Heart right ventricle (tissue), 16 donors: ENCODE measurements at regions not wholly inside any gene's neighbourhood (a gene's known extent, or its start where the extent isn't known, plus 50 kb on each side); places are given as distances from the start of the nearest gene placed in this dataset.

Experiments used
- ATAC-seq, 8 donors: fragments of 200-7000 bp; cut with Tn5 transposase; one replicate each; pipeline ENCODE4 v1.9.1; 2020; ENCODE audit warnings: mild to moderate bottlenecking in 8 of 8, moderate library complexity in 8 of 8, moderate number of reproducible peaks in 1 of 8
- DNase-seq, 2 donors: peaks; one replicate each; pipeline ENCODE4 v3.0.0-alpha.2; 2020
- H3K27ac ChIP-seq, 10 donors: fragments of 200-600 bp; sonication (generic) in 2 of 10; one replicate each; pipeline versions ENCODE4 v1.5.0 to v1.8.0; 2020 to 2022; ENCODE audit warnings: mild to moderate bottlenecking in 3 of 10
- H3K27me3 ChIP-seq, 7 donors: fragments of 200-600 bp; one replicate each; pipeline ENCODE4 v1.8.0; 2021 to 2022; ENCODE audit warnings: mild to moderate bottlenecking in 2 of 7
- H3K36me3 ChIP-seq, 9 donors: fragments of 200-600 bp; sonication (generic) in 1 of 9; one replicate each; pipeline versions ENCODE4 v1.5.0 to v1.8.0; 2020 to 2022; ENCODE audit warnings: mild to moderate bottlenecking in 2 of 9
- H3K4me1 ChIP-seq, 9 donors: fragments of 200-600 bp; sonication (generic) in 1 of 9; one replicate each; pipeline versions ENCODE4 v1.5.0 to v1.8.0; 2020 to 2022; ENCODE audit warnings: mild to moderate bottlenecking in 4 of 9
- H3K4me3 ChIP-seq, 10 donors: fragments of 200-600 bp; sonication (generic) in 2 of 10; one replicate each; pipeline versions ENCODE4 v1.5.0 to v1.8.0; 2020 to 2022; ENCODE audit warnings: mild to moderate bottlenecking in 7 of 10, moderate library complexity in 2 of 10
- H3K9me3 ChIP-seq, 11 donors: fragments of 200-600 bp in 10 of 11; sonication (generic) in 2 of 11; one replicate each; pipeline versions ENCODE4 v1.5.0 to v1.8.0; 2013 to 2022; ENCODE audit warnings: mild to moderate bottlenecking in 2 of 11, control low read depth in 1 of 11, moderate library complexity in 1 of 11
- WGBS, 2 donors: extraction: QIAGEN DNeasy Blood & Tissue Kit; methylation state at CpG; one replicate each; pipeline ENCODE4 v1.1.7; 2013; ENCODE audit warnings: inconsistent platforms in 1 of 2; 5-methylcytosine and 5-hydroxymethylcytosine counted together
- intact Hi-C, 10 donors: fragments of 100-400 bp; cut with DNase I; formaldehyde crosslinking; loops; one replicate each; pipeline versions ENCODE4 v1.11.1 to v1.14.2; 2022
- TF ChIP-seq, protein P1 (sequence below), 9 donors: fragments of 200-600 bp; sonication (generic) in 2 of 9; IDR thresholded peaks; one replicate each; pipeline versions ENCODE4 v1.5.0 to v1.8.0; 2021 to 2022; ENCODE audit warnings: antibody characterized with exemption in 9 of 9, mild to moderate bottlenecking in 5 of 9, moderate library complexity in 1 of 9
- donor health status: Arrhythmogenic right ventricular cardiomyopathy.
- donor health status: ischemic (EF 13 %, LVEDD 7.1; RV severe dilation, severe dysfunction).
- donor health status: healthy with polysubstance abuse.
- donor health status: DM: no; HTN: yes; CAD: no.
- donor health status: DM: no; HTN: no; CAD: no.
- donor health status: ischemic (EF 25% LVEDD 6.9; RV normal size, moderate dysfunction).
- donor health status: ischemic (EF 25% LVEDD 5.7; RV mildly dilated, moderate dysfunction).
- donor health status: healthy.
- donor health status: DM: yes; HTN: yes; CAD: no.
- donor health status: Ischemic cardiomyopathy.
- donor health status: ischemic (EF 35%, LVEDD 5.7; RV mildly dilated, moderate dysfunction).
- donor health status: nonischemic (EF 11% LVEDD 7.7; RV severe dilation, severe dysfunction).
- donor health status: DM: yes; HTN: yes; CAD: no.
- donor health status: PGD.
- donor health status: ischemic (EF 29% LVEDD 5.4; RV normal size, mild dysfunction).
- donor health status: nonischemic (EF 23%, LVEDD 6.1; RV moderate dilation, normal function).

DNA sequence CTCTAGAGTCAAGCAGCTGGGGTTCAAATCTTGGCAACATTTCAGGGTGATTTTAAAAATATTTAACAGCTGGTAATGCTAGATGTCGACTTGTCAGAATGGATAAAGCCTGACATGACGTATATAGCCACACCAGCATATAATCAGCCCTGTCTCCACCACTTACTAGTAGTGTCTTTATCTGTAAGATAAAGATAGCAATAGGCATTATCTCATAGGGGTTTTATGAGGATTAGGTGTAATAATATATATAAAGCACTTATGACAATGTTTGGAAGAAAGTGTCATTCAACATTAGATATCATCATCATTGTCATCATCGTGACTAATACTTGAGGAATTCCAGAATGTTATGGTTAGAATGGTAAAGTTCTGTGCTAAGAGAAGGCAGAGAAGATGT lies 369.0 kb upstream of the CWC22 start:
- Histone ChIP-seq H3K27ac (no peak overlapping the region), H3K4me1 (no peaks in the 10 kb centered on the region), H3K9me3 (peaks cover 0 to 18% (median 0%) of the 10 kb centered on the region in 11 donors), H3K4me3 (no peak overlapping the region), H3K27me3 (no peaks in the 10 kb centered on the region), H3K36me3 (no peaks in the 10 kb centered on the region)
- ATAC-seq: no peak
- no peak for DNase-seq
- 29 to 34% methylated on average over 3 of the region's 3 CpGs for WGBS, 2 donors
- intact Hi-C loops: no loop called here
- TF ChIP-seq, protein P1, sequence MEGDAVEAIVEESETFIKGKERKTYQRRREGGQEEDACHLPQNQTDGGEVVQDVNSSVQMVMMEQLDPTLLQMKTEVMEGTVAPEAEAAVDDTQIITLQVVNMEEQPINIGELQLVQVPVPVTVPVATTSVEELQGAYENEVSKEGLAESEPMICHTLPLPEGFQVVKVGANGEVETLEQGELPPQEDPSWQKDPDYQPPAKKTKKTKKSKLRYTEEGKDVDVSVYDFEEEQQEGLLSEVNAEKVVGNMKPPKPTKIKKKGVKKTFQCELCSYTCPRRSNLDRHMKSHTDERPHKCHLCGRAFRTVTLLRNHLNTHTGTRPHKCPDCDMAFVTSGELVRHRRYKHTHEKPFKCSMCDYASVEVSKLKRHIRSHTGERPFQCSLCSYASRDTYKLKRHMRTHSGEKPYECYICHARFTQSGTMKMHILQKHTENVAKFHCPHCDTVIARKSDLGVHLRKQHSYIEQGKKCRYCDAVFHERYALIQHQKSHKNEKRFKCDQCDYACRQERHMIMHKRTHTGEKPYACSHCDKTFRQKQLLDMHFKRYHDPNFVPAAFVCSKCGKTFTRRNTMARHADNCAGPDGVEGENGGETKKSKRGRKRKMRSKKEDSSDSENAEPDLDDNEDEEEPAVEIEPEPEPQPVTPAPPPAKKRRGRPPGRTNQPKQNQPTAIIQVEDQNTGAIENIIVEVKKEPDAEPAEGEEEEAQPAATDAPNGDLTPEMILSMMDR (IDR thresholded peaks at IDR 0.05): no peak

DNA sequence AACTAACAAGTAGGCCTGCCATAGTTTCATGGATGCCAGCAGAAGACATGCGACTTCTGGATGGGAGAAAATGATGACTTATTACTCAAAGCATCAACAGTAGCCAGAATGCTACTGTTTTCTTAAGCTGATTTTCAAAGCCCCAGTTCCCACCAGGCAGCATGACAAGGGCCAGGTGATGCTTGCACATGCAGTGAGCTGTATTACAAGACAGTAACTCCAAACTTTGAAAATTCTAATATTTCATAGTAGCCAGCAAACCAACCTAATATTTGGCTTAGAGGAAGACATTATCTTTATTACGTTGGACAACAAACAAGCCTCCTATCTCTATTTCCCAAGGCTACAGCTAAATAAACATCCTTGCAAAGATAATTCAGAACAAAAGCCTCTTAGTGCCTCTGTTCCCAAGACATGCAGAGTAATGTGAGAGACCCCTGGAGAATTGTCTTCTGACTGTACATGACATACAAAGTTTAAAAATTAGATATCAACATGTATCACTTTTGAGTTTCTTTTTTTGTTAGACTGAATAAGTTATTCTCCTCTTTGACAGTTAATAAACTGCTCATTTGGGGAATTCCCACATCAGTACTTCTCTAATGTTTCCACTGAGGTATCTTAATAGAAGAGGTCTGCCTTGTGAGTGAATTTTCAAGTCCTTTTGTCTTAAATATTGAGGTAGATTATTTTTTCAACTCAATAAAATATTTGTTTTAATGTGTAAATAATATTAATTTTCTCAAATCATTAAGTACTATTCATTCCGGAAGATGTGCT lies 367.6 kb upstream of the CWC22 start:
- no peak overlapping the region for H3K27ac ChIP-seq
- no peaks in the 10 kb centered on the region for H3K27me3 ChIP-seq
- peak in 3 of 8 donors; percentile 28 to 54 (median 46) for ATAC-seq
- 45 to 51% methylated on average over 3 of the region's 3 CpGs for WGBS, 2 donors
- TF ChIP-seq, protein P1 (IDR thresholded peaks at IDR 0.05): no peak
- no peaks in the 10 kb centered on the region for H3K36me3 ChIP-seq
- no peak for DNase-seq
- H3K4me1 ChIP-seq: peaks cover 0 to 10% (median 0%) of the 10 kb centered on the region in 9 donors
- peaks cover 0 to 5% (median 0%) of the 10 kb centered on the region in 11 donors for H3K9me3 ChIP-seq
- no peak overlapping the region for H3K4me3 ChIP-seq
- intact Hi-C loops: no loop called here

DNA sequence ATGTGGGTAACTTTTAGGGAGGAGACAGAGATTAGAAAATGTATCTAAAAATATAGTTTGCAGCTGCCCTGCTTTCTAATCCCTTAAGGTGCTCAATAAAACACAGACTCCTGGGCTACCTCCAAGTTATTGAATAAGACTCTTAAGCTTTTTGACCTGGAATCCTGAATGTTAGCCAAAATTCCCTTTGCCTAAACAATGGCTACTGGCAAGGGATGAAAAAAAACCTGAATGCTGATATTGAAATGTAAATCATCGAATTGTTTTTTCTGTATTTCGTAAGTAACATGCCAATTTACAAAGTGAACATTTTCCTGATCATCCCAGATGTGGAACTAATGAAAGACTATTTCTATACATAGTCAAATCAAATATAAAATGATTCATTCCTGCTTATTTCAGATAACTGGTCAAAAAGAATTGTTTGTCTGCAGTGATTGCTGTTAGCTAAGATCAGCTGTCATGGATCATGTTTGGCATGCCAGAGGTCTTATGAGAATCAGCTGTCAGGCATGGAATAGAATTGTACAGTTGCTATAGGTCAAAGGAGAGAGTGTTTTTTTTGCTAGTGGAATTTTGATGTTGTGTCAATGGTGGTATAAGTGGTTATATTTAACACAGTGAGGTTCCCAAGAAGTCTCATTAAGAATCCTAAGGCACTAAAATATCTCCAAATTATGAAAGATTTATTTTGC lies 363.6 kb upstream of the CWC22 start:
- ATAC-seq (no peak), DNase-seq (no peak)
- Histone ChIP-seq H3K27me3 (no peaks in the 10 kb centered on the region), H3K36me3 (no peaks in the 10 kb centered on the region), H3K27ac (no peak overlapping the region), H3K9me3 (no peaks in the 10 kb centered on the region), H3K4me3 (no peak overlapping the region), H3K4me1 (peaks cover 0 to 13% (median 0%) of the 10 kb centered on the region in 9 donors)
- TF ChIP-seq, protein P1 (IDR thresholded peaks at IDR 0.05): no peak
- intact Hi-C loops: no loop called here
- WGBS, 2 donors: 57 to 72% methylated on average over 2 of the region's 2 CpGs

- TF ChIP-seq, protein P1 (IDR thresholded peaks at IDR 0.05): no peak
- DNase-seq (no peak), ATAC-seq (no peak)
- WGBS, 2 donors: 67% methylated on average over 2 of the region's 2 CpGs
- Histone ChIP-seq H3K4me3 (no peak overlapping the region), H3K4me1 (peaks cover 0 to 13% (median 0%) of the 10 kb centered on the region in 9 donors), H3K27me3 (no peaks in the 10 kb centered on the region), H3K27ac (no peak overlapping the region), H3K9me3 (peaks cover 0 to 2% (median 0%) of the 10 kb centered on the region in 11 donors), H3K36me3 (no peaks in the 10 kb centered on the region)
- intact Hi-C loops: no loop called here
These were observed 361.8 kb upstream of the CWC22 start for GRCh38 chr2:180368881-180369280.
